HepG2 (cell line): ENCODE measurements at regions not wholly inside any gene's neighbourhood (a gene's known extent, or its start where the extent isn't known, plus 50 kb on each side); places are given as distances from the start of the nearest gene placed in this dataset.
"Not testable (repeated sequence)": the region's sequence is repeated elsewhere in the genome, so short reads cannot be mapped to it uniquely, and the experiment has no call there.

ENCODE experiments used
- BHLHE40 ChIP-seq: IDR thresholded peaks from 2 replicates; pipeline ENCODE4 v1.6.1; 2011; ENCODE audit warnings: low read length, improper control_type of control experiment
- ELK4 ChIP-seq: sonication (generic); formaldehyde crosslinking; IDR thresholded peaks from 2 replicates; pipeline ENCODE4 v1.9.0; 2021; ENCODE audit warnings: missing genetic modification reagents, borderline replicate concordance
- PHB2 ChIP-seq: fragments of 450-650 bp; IDR thresholded peaks from 2 replicates; pipeline ENCODE4 v1.6.1; 2018; ENCODE audit not compliant: partially characterized antibody
- RFX1 ChIP-seq: fragments of 450-650 bp; IDR thresholded peaks from 2 replicates; pipeline ENCODE4 v1.6.1; 2017
- SIN3A ChIP-seq: IDR thresholded peaks from 2 replicates; pipeline ENCODE4 v1.6.1; 2011; ENCODE audit warnings: low read depth, mild to moderate bottlenecking, control low read depth, low read length, borderline replicate concordance
- SNAPC4 ChIP-seq: sonication (generic); formaldehyde crosslinking; IDR thresholded peaks from 2 replicates; pipeline ENCODE4 v1.4.0; 2020; ENCODE audit warnings: mild to moderate bottlenecking, missing genetic modification reagents
- SNAPC5 ChIP-seq: sonication (generic); formaldehyde crosslinking; IDR thresholded peaks from 2 replicates; pipeline ENCODE4 v1.8.1; 2023; ENCODE audit warnings: mild to moderate bottlenecking, missing genetic modification reagents, borderline replicate concordance
- ZNF264 ChIP-seq: sonication (generic); formaldehyde crosslinking; IDR thresholded peaks from 2 replicates; pipeline ENCODE4 v1.4.0; 2020; ENCODE audit warnings: missing genetic modification reagents
- ZNF431 ChIP-seq: sonication (generic); formaldehyde crosslinking; IDR thresholded peaks from 2 replicates; pipeline ENCODE4 v1.9.0; 2022; ENCODE audit warnings: missing genetic modification reagents, low read depth, mild to moderate bottlenecking, borderline replicate concordance
- TF ChIP-seq, protein P1 (sequence below): IDR thresholded peaks from 2 replicates; pipeline ENCODE4 v1.6.1; 2012; ENCODE audit warnings: low read depth, low read length, improper control_type of control experiment

DNA sequence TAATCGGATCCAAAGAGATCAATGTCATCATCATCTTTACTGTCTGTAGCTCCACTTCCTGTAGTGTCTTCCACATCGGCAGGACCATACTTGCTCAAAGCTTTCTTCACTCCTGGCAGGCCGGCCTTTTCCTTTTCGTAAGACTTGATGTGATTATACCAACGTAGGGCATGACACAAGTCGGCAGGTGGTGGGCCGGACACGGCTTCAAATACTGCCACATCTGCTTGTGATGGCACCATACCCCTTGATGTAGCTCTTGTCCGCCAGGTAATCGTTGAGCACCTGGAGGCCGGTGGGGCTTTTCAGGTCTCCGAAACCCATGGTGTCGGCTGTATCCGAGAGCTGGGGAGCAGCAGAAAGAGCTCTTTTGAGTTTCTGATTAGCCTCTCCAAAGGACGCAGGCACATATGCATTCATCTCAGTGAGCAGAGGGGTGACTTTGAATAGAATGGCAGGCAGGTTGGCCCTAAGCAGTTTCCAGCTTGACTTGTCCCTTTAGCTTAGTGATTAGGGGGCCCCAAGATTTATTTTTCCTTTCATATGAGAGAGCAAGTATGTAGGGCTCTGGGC lies 106.0 kb upstream of the PODXL start:
- TF ChIP-seq, protein P1, sequence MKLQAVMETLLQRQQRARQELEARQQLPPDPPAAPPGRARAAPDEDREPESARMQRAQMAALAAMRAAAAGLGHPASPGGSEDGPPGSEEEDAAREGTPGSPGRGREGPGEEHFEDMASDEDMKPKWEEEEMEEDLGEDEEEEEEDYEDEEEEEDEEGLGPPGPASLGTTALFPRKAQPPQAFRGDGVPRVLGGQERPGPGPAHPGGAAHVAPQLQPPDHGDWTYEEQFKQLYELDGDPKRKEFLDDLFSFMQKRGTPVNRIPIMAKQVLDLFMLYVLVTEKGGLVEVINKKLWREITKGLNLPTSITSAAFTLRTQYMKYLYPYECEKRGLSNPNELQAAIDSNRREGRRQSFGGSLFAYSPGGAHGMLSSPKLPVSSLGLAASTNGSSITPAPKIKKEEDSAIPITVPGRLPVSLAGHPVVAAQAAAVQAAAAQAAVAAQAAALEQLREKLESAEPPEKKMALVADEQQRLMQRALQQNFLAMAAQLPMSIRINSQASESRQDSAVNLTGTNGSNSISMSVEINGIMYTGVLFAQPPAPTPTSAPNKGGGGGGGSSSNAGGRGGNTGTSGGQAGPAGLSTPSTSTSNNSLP, result not testable (repeated sequence)
- TF ChIP-seq BHLHE40; ZNF431; ZNF264 (CRISPR knock-in tag); SIN3A; RFX1; ELK4; SNAPC4; PHB2; SNAPC5: not testable (repeated sequence)
